GM12878 (cell line): ENCODE measurements at regions not wholly inside any gene's neighbourhood (a gene's known extent, or its start where the extent isn't known, plus 50 kb on each side); places are given as distances from the start of the nearest gene placed in this dataset.

Experiments
- ATAC-seq: fragments of 200-7000 bp; cut with Tn5 transposase; 3 replicates; pipeline ENCODE4 v1.9.1; 2020; ENCODE audit warnings: mild to moderate bottlenecking, moderate library complexity
- BruUV-seq: library from RNA; stranded (reverse); fragments of 400-500 nt; replicated peaks from 2 replicates; lab custom pipeline; 2021; lab: Mats Ljungman, UMichigan
- CTCF ChIA-PET: fragments of 300-600 bp; sonication (Branson Sonifier 250); formaldehyde crosslinking; extraction: SDS; loops from one replicate; lab custom pipeline; 2021; ENCODE audit warnings: inconsistent platforms; lab: Yijun Ruan, JAX
- POLR2A ChIA-PET: fragments of 350-600 bp; formaldehyde crosslinking; extraction: SDS; loops from one replicate; lab custom pipeline; 2021; ENCODE audit warnings: inconsistent platforms; lab: Charles Lee
- RAD21 ChIA-PET: fragments of 300-600 bp; sonication (Branson Sonifier 250); formaldehyde crosslinking; loops from one replicate; lab custom pipeline; 2023; ENCODE audit warnings: antibody characterized with exemption; ENCODE audit not compliant: unreplicated experiment; lab: Charles Lee
- SMC1A ChIA-PET: fragments of 300-600 bp; sonication (Branson Sonifier 250); formaldehyde crosslinking; loops from one replicate; lab custom pipeline; 2023; ENCODE audit not compliant: unreplicated experiment, uncharacterized antibody; lab: Charles Lee
- DNase-seq: peaks from one replicate; pipeline ENCODE4 v3.0.0-alpha.2; 2011; ENCODE audit warnings: low read depth, low spot score
- FAIRE-seq: peaks from 3 replicates; lab custom pipeline; 2011; peaks lifted over from hg19 to GRCh38; lab: Jason Lieb, UNC
- H2AFZ ChIP-seq: 2 replicates; pipeline ENCODE4 v1.6.0; 2011; ENCODE audit warnings: low read depth, low read length, control low read depth; ENCODE audit not compliant: control insufficient read depth
- H3K27ac ChIP-seq: 2 replicates; pipeline ENCODE4 v1.5.1; 2011; ENCODE audit warnings: control low read depth; ENCODE audit not compliant: control insufficient read depth, insufficient read depth
- H3K27me3 ChIP-seq, 2 experiments: replicated peaks in 1 of 2; 2 replicates each; pipeline versions ENCODE4 v1.6.0 to v1.6.1; 2011; ENCODE audit warnings: low read length in 1 of 2; ENCODE audit not compliant: control insufficient read depth in 2 of 2, insufficient read depth in 2 of 2
- H3K36me3 ChIP-seq, 2 experiments: 2 replicates each; pipeline ENCODE4 v1.5.1; 2011; ENCODE audit warnings: low read length in 1 of 2; ENCODE audit not compliant: control insufficient read depth in 2 of 2, insufficient read depth in 2 of 2
- H3K4me1 ChIP-seq: 2 replicates; pipeline ENCODE4 v1.6.1; 2011; ENCODE audit warnings: mild to moderate bottlenecking, low read length, moderate library complexity, mixed read lengths; ENCODE audit not compliant: control insufficient read depth, insufficient read depth
- H3K4me2 ChIP-seq: 2 replicates; pipeline ENCODE4 v1.6.0; 2011; ENCODE audit warnings: control low read depth; ENCODE audit not compliant: control insufficient read depth, insufficient read depth
- H3K4me3 ChIP-seq: fragments of 200-600 bp; sonication (generic); 2 replicates; pipeline ENCODE4 v1.5.1; 2016
- H3K79me2 ChIP-seq: 2 replicates; pipeline ENCODE4 v1.6.0; 2011; ENCODE audit warnings: low read length; ENCODE audit not compliant: control insufficient read depth, insufficient read depth
- H3K9ac ChIP-seq: 2 replicates; pipeline ENCODE4 v1.8.0; 2011; ENCODE audit warnings: low read length, control low read depth, mixed read lengths; ENCODE audit not compliant: control insufficient read depth, insufficient read depth
- H3K9me3 ChIP-seq: replicated peaks from 3 replicates; pipeline ENCODE4 v1.5.1; 2011; ENCODE audit warnings: mild to moderate bottlenecking, low read length; ENCODE audit not compliant: control insufficient read depth, insufficient read depth
- H4K20me1 ChIP-seq: 2 replicates; pipeline ENCODE4 v1.6.0; 2011; ENCODE audit not compliant: control insufficient read depth, insufficient read depth
- HSF1 ChIP-seq: fragments of 150-350 bp; IDR thresholded peaks from 2 replicates; pipeline ENCODE4 v1.6.1; 2014; ENCODE audit warnings: mild to moderate bottlenecking, low read depth, low read length
- MAX ChIP-seq: IDR thresholded peaks from 2 replicates; pipeline ENCODE4 v1.6.1; 2012; ENCODE audit warnings: low read depth, low read length, improper control_type of control experiment
- MLLT1 ChIP-seq: fragments of 450-650 bp; IDR thresholded peaks from 2 replicates; pipeline ENCODE4 v1.6.1; 2016; ENCODE audit warnings: mild to moderate bottlenecking
- MXI1 ChIP-seq: fragments of 150-350 bp; IDR thresholded peaks from 2 replicates; pipeline ENCODE4 v1.6.1; 2011; ENCODE audit warnings: low read depth, mild to moderate bottlenecking, inconsistent platforms, low read length, improper control_type of control experiment
- NKRF ChIP-seq: fragments of 450-650 bp; conservative IDR thresholded peaks from 2 replicates; pipeline ENCODE4 v1.6.1; 2017; ENCODE audit warnings: mild to moderate bottlenecking, moderate library complexity
- NRF1 ChIP-seq: conservative IDR thresholded peaks from 2 replicates; pipeline ENCODE4 v1.6.1; 2011; ENCODE audit warnings: mild to moderate bottlenecking, low read depth, low read length, improper control_type of control experiment
- PAX8 ChIP-seq: fragments of 450-650 bp; IDR thresholded peaks from 2 replicates; pipeline ENCODE4 v1.6.1; 2017; ENCODE audit warnings: mild to moderate bottlenecking, moderate library complexity
- SIX5 ChIP-seq: IDR thresholded peaks from 2 replicates; pipeline ENCODE4 v1.6.1; 2011; ENCODE audit warnings: mild to moderate bottlenecking, low read depth, low read length, moderate library complexity; ENCODE audit not compliant: severe bottlenecking
- SP1 ChIP-seq: IDR thresholded peaks from one replicate; pipeline ENCODE4 v1.6.1; 2011; ENCODE audit warnings: low read depth, low read length
- SREBF2 ChIP-seq: IDR thresholded peaks from 2 replicates; pipeline ENCODE4 v1.6.1; 2012; ENCODE audit warnings: mild to moderate bottlenecking, low read length
- ZBED1 ChIP-seq: IDR thresholded peaks from 2 replicates; pipeline ENCODE4 v1.6.1; 2016; ENCODE audit warnings: borderline replicate concordance
- ZZZ3 ChIP-seq: IDR thresholded peaks from 2 replicates; pipeline ENCODE4 v1.6.1; 2011; ENCODE audit warnings: low read depth; ENCODE audit not compliant: control insufficient read depth, insufficient read length
- WGBS: methylation state at CpG from one replicate; pipeline ENCODE4 v1.1.6; 2016; ENCODE audit warnings: low lambda C conversion rate; ENCODE audit not compliant: insufficient replicate concordance, insufficient coverage; ENCODE audit errors: missing lambda C conversion rate; 5-methylcytosine and 5-hydroxymethylcytosine counted together
- in situ Hi-C: fragments of 300-500 bp; cut with MboI; formaldehyde crosslinking; loops from 9 replicates; pipeline ENCODE4 v1.14.3; 2018; ENCODE audit warnings: mixed read lengths
- intact Hi-C: fragments of 100-400 bp; cut with micrococcal nuclease; formaldehyde crosslinking; loops from one replicate; pipeline ENCODE4 v1.14.2; 2022; ENCODE audit not compliant: unreplicated experiment

GRCh38 chr4:3712936-3713335, 53.2 kb upstream of the ADRA2C start (continued):
- TF ChIP-seq MAX (no peak), MXI1 (no peak), MLLT1 (no peak), NKRF (no peak), ZBED1 (no peak), ZZZ3 (no peak), NRF1 (no peak)

GRCh38 chr4:3712112-3712805, 53.9 kb upstream of the ADRA2C start:
- ChIA-PET POLR2A (no interaction called here), RAD21 (no interaction called here), CTCF (interaction anchor here (0.6 kb wide), 1 partner anchor 201 kb away, joined by 3 read pairs; no protein-coding TSS in a partner anchor), SMC1A (no interaction called here)
- Histone ChIP-seq H2AFZ (no peak overlapping the region), H3K27ac (no peak overlapping the region), H3K36me3 (no peaks in the 10 kb centered on the region), H3K27me3 (no peaks in the 10 kb centered on the region), H3K4me2 (no peak overlapping the region), H3K9me3 (no peaks in the 10 kb centered on the region), H4K20me1 (no peaks in the 10 kb centered on the region), H3K4me3 (no peak overlapping the region), H3K9ac (no peak overlapping the region), H3K4me1 (peaks cover 4% of the 10 kb centered on the region; the same call in 1 of the 2 replicates), H3K79me2 (no peaks in the 10 kb centered on the region)
- ATAC-seq (no peak), FAIRE-seq (no peak), DNase-seq (no peak)
- in situ Hi-C loops = no loop called here
- 41% methylated on average over 12 of the region's 12 CpGs for WGBS
- TF ChIP-seq HSF1 = no peak
- TF ChIP-seq SIX5 = no peak
- TF ChIP-seq SP1 = no peak
- TF ChIP-seq SREBF2 = no peak
- no peak for TF ChIP-seq PAX8
- BruUV-seq = no TSS peak
- intact Hi-C loops = no loop called here
